Dermis microvascular lymphatic vessel endothelial cell (primary cell): ENCODE measurements at regions not wholly inside any gene's neighbourhood (a gene's known extent, or its start where the extent isn't known, plus 50 kb on each side); places are given as distances from the start of the nearest gene placed in this dataset.
A peak's percentile ranks its signal among the peaks of the same experiment; 100 is the strongest.

Source experiments
- DNase-seq, 2 donors: peaks; one replicate each; pipeline versions ENCODE4 v3.0.0 to v3.0.0-alpha.2; 2010; ENCODE audit warnings: low read depth in 2 of 2

DNA sequence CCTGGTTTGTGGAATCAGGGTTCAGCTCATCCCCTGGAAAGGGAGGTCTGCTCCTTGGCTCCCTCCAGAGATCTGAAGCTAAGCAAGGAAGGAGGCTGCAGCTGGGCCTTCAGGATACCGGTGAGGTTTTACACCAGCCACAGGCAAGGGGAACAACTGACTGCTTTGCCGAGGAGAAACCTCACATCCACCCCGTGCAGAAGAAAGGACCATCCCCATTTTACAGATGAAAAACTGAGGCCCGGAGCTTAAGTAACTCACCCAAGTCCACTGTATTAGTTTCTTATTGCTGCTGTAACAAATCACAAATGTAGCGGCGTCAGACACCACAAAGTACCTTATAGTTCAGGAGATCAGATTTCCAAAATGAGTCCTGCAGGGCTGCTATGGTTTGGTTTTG is 173.7 kb downstream of the MN1 start:
- no peak for DNase-seq

DNA sequence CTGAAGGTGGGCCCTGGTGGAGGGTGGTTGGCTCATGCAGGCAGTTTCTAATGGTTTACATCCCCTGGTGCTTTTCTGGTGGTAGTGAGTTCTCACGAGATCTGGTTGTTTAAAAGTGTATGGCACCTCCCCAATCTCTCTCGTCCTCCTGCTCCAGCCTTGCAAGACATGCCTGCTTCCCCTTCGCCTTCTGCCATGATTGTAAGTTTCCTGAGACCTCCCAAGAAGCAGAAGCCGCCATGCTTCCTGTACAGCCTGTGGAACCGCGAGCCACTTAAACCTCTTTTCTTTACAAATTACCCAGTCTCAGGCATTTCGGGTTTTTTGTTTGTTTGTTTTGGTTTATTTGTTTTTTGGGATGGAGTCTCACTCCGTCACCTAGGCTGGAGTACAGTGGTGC is 173.2 kb downstream of the MN1 start:
- DNase-seq, result no peak

DNA sequence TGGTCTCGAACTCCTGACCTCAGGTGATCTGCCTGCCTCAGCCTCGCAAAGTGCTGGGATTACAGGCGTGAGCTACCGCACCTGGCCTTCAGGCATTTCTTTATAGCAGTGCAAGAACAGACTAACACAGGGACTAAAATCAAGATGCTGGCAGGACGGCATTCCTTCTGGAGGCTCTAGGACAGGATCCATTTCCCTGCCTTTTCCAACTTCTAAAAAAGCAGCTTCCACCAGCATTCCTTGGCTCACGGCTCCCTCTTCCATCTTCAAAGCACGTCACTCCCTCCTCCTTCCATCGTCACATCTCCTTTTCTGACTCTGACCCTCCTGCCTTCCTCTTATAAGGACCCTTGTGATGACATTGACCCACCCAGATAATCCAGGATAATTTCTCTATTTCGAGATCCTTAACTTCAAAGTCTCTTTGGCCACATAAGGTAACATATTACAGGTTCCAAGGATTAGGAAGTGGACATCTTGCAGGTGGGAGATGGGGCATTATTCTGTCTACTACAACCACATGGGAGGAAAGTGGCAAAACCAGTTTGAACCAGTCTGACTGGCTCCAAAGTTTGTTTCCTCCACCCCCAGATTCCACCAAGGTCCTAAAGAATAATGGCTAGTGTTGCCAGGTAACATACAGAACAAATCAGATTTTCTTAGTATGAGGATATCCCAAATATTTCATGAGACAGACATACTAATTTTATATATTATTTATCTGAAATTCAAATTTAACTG is 172.5 kb downstream of the MN1 start:
- DNase-seq, result no peak

DNA sequence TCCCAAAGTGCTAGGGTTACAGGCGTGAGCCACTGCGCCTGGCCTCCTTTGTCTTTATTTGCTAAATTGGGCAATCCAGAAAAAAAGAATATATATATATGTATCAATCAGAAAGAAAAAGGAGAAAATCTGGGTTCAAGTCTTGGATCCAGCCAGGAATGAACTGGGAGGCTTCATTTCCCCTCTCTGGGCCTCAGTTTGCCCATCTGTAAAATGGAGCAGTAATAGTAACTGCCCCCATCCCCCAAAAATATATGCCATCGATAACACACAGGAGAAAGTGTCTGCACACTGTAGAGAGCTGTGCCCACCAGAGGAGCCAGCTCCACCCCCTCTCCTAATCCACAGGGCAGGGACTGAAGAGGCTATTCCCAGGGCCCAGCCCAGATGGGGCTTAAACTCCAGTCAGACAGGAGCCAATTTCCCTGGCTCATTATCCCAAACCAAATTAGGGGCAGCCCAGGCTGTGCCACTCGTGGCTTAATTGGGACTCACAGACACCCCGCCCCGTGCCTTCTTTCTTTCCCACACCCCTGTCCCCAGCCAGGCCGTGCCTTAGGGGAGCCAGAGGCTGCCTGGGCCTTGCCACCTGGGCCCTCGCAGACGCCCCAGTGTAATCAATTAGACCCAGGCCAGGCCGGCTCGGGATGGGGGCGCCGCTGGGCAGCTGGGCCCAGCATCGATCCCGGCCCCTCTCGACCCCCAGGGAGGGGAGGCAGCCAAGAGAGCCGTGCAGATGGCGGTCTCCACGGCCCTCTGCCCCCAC is 171.5 kb downstream of the MN1 start:
- no peak for DNase-seq

DNA sequence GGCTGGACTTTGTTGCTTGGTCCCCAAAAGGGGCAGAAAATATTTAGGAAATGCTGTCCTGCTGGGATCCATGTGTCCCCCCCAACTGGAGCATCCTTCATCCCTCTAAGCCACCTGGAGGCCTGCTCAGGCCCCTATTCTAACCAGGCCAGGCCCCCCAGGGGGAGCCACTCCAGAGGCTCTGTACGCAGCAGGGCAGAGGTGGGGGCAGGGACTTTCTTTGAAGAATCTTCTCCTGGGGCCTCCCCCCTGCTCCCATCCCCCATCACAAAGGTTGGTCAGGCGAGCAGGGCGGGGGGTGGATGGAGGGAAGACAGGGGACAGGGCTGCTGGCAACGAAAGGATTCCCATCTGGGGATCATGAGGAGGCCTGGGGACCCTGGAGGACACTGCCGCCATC is 170.8 kb downstream of the MN1 start:
- DNase-seq, result no peak

DNA sequence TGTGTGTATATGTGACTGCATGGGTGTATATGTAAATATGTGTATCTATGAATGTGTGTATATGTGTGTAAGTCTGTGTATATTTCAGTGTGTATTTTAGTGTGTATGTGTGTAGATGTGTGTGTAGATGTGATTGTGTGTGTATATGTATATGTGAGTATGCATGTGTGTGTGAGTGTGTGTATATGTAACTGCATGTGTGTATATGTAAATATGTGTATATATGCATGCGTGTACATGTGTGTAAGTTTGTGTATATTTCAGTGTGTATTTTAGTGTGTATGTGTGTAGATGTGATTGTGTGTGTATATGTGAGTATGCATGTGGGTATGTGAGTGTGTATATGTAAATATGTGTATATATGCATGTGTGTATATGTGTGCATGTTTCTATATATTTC is 169.9 kb downstream of the MN1 start:
- no peak for DNase-seq

DNA sequence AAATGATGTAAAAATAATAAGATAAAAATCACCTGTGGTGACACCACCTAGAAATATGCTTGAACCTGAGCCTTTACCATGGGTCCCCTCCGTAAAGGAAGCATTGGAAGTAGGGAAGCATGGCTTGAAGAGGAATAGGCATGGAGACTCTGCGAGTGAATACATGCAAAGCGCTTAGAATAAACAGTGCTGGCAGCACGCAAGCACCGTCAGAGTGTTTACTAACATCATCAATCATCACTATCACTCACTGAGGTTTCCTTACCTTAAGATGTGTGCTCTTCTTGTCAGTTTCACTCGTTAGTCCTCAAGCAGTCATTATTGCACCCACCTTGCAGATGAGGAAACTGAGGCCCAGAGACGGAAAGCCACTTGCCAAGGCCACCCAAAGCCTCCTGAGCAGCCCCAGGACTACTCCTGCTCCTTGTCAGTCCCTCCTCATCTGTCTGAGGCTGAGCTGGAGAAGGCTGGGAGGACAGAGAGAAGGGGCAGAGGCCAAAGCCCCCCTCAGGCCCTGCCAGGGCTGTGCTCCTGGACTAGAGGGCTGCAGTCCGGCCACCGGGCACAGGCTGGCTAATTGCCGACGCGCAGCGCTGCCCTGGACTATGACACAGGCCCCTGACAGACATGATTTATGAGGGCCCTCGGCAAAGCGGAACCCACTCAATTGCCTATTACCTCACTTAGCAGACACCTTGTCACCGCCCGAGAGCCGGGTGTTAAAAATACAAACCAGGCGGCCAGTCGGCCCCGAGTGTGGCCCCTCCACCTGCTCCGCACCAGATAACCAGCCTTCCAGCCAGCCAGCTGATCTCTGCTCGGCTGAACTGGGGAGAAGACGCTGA is 168.9 kb downstream of the MN1 start:
- DNase-seq, result peak in 1 of 2 donors; percentile 28

DNA sequence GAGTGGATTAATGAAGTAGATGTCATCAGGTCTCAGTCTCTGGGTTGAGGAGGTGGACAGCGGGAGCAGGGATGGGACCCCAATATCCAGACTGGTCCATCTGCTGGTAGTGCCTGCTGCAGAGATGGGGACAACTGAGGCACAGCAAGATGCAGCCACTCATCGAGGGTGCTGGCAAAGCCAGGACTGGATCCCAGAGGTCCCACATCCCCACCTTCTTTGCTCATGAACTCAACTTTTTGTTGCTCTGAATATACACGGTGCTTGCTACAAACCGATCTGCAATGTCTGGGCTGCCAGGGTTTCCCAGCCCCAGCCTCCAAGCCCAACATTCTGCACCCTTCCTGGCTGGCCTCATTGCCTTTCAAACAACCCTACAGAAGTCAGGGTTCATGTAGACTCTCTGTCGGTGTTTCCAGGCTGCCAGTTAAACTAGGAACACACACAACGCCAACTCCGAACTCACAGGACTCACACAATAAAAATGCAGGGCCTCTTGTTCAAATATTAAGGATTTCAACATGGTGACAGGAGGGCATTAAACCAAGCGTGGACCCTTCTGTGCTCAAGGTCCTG is 168.2 kb downstream of the MN1 start:
- DNase-seq, result no peak

DNA sequence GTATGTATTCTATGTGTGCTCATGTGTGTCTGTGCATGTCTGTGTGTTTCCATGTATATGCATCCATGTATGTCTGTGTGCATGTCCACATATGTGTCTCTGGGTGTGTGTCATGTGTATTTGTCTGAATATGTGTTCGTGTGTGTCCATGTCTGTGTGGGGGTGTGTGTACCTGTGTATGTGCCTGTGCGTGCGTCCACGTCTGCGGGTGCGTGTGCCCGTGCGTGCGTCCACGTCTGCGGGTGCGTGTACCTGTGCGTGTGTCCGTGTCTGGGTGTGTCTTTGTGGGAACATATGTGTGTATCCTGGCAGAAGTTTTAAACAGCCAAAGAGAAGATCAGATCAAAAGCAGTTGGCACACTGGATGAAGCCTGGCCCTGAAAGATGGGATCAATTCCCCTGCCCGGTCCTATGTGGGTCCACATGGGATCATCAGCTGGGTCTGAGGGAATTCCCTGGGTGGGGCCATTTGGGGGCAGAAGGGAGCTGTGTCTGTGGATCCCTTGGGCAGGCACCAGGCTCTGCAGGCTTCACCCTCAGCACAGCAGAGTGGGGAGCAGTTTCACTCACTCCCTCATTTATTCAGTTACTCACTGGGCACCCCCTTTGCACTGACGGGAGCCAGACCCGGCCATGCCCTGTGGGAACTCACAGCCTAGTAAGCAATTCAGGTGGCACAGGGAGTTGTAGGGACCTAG is 167.4 kb downstream of the MN1 start:
- no peak for DNase-seq

DNA sequence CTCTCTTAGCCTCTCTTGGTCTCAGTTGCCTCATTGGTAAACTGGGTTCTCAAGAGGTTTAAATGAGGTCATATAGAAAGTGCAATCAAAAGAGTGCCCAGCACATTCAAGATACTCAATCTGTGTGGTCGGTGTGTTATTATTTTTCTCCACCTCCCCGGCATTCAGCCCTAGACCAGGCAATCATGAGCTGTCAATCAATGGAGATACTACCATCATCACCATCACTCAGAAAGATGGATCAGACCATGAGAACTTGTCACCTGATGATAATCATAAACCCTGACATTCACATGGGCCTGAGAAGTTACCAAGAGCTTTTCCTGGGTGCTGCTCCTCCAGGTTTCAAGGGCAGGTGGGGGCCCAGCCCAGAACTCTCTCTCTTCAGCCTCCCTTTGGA is 166.1 kb downstream of the MN1 start:
- no peak for DNase-seq

DNA sequence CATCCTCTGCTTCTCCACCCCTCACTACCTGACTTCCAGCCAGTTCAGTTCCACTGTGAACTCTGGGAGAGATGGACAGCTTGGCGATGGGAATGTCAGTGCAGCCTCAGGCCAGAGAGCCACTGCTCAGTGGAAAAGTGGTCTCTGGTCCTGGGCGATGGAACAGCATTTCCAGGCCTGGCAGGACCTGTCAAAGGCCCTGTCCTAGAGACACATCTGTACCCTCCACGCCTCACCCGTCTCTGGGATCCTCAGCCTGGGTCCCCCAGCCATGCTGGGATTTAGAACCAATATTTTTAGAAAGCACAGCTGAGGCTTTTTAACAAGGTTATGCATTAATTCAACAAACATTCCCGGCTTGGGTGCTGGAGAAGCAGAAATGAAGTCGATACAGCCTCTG is 165.7 kb downstream of the MN1 start:
- DNase-seq, result no peak

DNA sequence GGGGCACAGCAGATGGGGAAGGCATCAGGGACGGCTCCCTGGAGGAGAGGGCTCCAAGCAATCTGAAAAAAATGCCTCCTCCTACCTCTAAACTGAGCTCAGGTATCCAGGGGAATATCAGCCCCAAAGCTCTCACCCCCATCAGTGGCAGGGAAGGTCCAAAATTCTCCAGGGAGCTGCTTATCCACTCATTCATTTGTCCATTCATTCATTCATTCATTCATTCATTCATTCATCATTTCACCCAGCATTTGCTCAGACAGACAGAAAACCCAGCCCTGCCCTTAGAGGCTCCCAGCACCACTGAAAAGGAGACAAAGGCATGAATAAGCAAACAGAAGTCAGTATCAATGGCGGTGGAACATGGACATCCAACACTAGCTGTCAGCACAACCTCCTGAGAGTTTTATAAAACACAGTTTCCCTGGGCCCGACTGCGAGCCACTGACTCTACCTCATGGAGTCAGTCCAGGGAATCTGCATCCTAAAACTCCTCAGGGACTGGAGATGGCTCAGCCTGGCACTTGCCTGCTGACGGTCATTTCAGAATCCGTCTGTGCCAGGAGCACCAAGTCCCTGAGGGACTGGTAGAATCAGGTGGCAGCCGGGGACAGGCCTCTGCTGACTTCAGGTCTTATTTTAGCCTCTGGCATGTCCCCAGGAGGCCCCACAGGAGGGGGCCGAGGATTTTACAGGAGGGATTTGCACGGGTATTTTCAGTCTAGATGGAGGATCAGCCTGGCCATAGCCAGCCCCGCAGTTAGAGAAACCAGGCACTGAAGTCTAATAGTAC is 164.6 kb downstream of the MN1 start:
- DNase-seq, result no peak

DNA sequence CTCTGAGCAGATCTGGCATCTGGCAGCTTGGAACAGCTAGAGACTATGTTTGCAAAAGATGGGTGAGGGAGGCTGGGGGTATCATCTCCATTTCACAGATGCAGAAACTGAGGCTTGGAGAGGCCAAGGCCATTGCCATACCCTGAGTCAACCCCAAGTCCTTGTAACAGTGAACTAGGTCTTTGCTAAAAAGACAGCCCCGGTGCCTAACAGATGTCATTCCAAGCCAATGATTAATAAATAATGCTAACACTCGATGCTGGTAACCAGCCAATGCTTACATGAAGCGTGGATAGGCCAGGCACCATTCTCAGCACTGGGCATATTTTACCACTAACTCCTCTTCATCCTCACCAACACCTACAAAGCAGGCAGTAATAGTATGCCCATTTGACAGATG is 164.0 kb downstream of the MN1 start:
- DNase-seq, result no peak

DNA sequence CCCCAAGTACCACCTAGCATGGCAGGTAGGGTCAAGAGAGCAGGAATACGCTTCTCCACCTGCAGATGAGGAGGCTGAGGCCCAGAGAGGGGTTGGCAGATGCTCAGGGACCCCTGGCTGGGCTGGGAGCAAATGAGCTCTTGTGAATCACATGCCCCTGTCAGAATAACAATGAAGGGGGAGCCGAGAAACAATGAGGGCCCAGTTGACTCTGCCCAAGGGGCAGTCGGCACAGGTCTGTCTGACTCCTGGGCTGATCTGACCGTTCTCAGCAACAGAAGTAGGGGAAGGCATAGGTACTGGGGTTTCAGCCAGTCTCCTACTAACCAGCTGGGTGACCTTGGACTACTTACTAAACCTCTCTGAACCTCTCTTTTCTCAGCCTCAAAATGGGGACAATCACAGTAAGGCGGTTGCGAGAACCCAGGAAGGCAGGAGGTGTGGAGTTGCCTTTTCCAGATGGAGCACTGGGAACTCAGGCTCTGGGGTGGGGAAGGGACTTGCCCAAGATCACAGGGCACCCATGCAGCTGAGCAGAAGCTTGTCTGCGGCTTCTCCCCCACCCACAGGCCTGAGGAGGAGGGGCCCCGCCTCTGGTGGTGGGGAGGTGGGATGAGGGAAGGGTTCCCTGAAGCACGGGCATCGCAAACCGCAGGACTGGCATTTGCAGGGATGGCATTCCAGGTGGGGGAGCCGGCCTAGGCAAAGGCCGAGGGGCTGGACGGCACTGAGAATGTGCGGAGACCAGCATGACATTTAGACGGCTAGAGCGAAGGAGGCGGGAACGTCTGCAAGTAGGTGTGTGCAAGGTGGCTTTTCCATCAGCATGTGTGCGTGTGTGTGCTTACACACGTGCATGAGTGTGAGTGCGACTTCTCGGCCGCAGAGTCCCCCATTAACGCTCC is 163.0 kb downstream of the MN1 start:
- no peak for DNase-seq

DNA sequence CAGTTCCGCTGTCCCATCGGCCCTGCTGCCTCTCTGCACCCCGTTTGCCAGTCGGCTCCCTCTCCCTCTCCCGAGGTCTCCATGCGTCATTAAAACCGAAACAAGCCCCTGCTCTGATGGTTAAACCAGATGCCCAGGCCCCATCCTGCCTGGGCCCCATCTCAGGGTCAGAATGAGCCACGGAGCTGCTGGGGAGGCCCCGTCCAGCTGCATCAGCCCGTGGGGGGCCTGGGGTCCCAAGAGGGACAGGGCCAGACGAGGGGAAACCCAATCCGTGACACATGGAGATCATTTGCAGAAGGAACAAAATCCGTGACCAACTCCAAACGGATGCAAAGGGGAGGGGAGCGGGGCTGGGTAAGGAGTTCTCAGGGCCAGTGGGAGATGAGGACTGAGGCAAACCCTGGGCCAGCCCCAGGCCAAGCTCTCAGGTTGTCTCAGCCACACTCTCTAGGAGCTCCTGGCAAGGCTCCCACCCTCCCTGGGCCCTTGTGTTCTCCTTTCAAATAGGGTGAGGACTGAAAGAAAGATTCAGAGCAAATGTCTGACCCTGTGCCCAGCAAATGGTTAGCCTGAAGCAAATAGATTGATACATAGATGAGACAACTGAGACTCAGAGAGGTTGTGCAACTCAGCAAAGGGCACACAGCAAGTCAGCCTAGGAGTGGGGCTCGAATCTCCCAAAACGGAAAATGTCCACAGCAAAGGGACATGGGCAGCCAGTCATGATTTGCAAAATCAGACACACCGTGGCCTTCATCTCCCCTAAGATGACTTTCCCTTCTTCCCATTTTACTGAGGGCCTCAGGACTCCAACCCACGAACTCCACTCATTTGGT is 162.1 kb downstream of the MN1 start:
- no peak for DNase-seq

DNA sequence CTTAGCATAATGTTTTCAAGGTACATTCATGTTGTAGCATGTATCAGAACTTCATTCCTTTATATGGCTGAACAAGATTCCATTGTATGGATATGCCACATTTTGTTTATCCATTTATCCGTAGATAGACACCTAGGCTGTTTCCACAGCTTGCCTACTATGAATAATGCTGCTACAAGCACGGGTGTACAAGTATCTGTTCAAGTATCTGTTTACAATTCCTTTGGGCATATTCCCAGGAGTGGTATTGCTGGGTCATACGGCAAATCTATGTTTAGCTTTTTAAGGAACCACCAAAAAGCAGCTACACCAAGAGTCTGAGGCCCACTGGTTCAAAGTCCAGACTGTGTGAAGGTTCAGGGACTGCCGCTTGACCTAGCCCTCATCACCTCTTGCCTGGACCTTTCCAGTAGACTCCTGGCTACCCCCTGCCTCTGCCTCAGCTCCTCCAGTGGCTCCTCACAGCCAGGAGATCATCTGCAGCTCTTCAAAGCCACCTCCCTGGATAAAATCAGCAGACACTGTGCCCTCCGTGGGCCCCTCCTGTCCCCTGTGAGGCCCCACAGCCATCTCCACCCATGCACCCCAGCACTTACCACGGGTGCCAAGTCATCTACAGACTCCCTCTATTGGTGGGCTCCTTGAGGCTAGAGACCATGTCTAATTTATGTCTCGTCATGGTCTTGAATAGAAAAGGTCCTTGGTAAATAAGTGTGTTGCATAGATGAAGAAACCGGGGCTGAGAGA is 160.3 kb downstream of the MN1 start:
- DNase-seq, result no peak

DNA sequence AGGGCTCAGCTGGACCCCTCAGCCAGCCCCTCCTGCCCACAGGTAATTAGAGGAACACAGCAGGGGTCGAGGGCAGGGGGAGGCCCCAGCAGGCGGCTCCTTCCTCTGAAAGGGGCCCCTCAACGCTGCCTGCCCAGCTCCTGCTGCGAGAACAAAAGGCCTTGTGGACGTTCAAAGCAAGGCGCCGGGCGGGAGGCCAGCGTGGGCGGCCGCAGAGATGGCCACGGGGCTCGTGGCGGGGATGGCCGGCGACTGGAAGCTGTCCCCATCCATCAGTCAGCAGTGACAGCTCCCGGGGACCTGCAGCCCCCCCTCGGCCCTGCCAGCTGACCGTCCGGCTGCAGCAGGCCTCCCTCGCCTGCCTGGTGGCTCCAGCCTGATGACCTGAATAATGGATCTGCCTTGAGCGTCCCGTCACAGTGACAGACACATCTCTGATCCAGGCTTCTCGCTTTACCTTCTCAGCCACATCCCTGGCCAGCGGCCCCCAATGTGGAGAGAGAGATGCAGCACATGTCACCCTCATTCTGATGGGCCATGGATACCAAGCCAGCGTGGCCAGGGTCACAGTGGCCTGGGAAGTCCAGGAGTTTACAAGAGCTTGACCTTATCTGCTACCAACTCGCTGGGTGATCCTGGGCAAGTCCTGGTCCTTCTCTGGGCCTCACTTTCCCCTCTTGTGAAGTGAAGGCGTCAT is 159.3 kb downstream of the MN1 start:
- no peak for DNase-seq
